A673 (cell line): ENCODE measurements at regions not wholly inside any gene's neighbourhood (a gene's known extent, or its start where the extent isn't known, plus 50 kb on each side); places are given as distances from the start of the nearest gene placed in this dataset.

Source experiments
- CTCF ChIP-seq: fragments of 300-800, 200-600 bp; sonication (generic); conservative IDR thresholded peaks from 2 replicates; pipeline ENCODE4 v1.5.1; 2017; ENCODE audit warnings: low read depth, mild to moderate bottlenecking, antibody characterized with exemption, low read length, moderate library complexity, mixed read lengths
- EZH2 ChIP-seq: fragments of 200-600 bp; sonication (generic); IDR thresholded peaks from 2 replicates; pipeline ENCODE4 v1.6.1; 2017; ENCODE audit warnings: borderline replicate concordance, low read depth, mild to moderate bottlenecking, mixed read lengths, antibody characterized with exemption, low read length; ENCODE audit not compliant: poor library complexity, severe bottlenecking

GRCh38 chr5:10069637-10070313 is 179.9 kb downstream of the ATPSCKMT start:
- no peak for TF ChIP-seq CTCF
- TF ChIP-seq EZH2: no peak
